ENCODE measurements at regions not wholly inside any gene's neighbourhood (a gene's known extent, or its start where the extent isn't known, plus 50 kb on each side); places are given as distances from the start of the nearest gene placed in this dataset.

- Histone ChIP-seq H3K9me2 (ENCODE audit: insufficient read depth) (no peaks in the 10 kb centered on the region), H2AFZ (0 out of 2 replicates have a peak overlapping the region, but pooled peaks have one; percentile 33), H3K4me2 (no peak overlapping the region), H3K36me3 (ENCODE audit: low read depth) (no peaks in the 10 kb centered on the region), H3F3A (ENCODE audit: insufficient read depth, low read depth) (no peaks in the 10 kb centered on the region), H3K79me2 (ENCODE audit: low read depth) (no peaks in the 10 kb centered on the region), H3K27ac (no peak overlapping the region), H3K9me3 (ENCODE audit: insufficient read depth, low read depth) (no peaks in the 10 kb centered on the region), H3K4me1 (replicated peaks; ENCODE audit: insufficient read depth) (no peaks in the 10 kb centered on the region), H3K27me3 (ENCODE audit: insufficient read depth, low read depth) (no peaks in the 10 kb centered on the region), H3K4me3 (no peak overlapping the region), H4K20me1 (ENCODE audit: insufficient read depth) (no peaks in the 10 kb centered on the region)
- ChIA-PET POLR2A (ENCODE audit: unreplicated experiment) (no interaction called here), CTCF (no interaction called here)
- no TSS peak for BruUV-seq (replicated peaks)
- no peak for DNase-seq
- intact Hi-C loops (cut with micrococcal nuclease; ENCODE audit: unreplicated experiment), result no loop called here
- TF ChIP-seq CTCF (conservative IDR thresholded peaks at IDR 0.05), result no peak
- no peak for TF ChIP-seq EZH2 (IDR thresholded peaks at IDR 0.05; ENCODE audit: low read depth)
Measured at GRCh38 chr3:144877356-144877755, 905.7 kb downstream of the DIPK2A start.

GRCh38 chr3:144879701-144880100 lies 908.1 kb downstream of the DIPK2A start:
- TF ChIP-seq EZH2 (IDR thresholded peaks at IDR 0.05; ENCODE audit: low read depth) (no peak), CTCF (conservative IDR thresholded peaks at IDR 0.05) (no peak)
- ChIA-PET CTCF (interaction anchor here (0.6 kb wide), 1 partner anchor 943 kb away, joined by 6 read pairs; no protein-coding TSS in a partner anchor), POLR2A (ENCODE audit: unreplicated experiment) (no interaction called here)
- Histone ChIP-seq H3K79me2 (ENCODE audit: low read depth) (no peaks in the 10 kb centered on the region), H3K9me3 (ENCODE audit: insufficient read depth, low read depth) (no peaks in the 10 kb centered on the region), H4K20me1 (ENCODE audit: insufficient read depth) (no peaks in the 10 kb centered on the region), H3K27me3 (ENCODE audit: insufficient read depth, low read depth) (no peaks in the 10 kb centered on the region), H3F3A (ENCODE audit: insufficient read depth, low read depth) (no peaks in the 10 kb centered on the region), H3K9me2 (ENCODE audit: insufficient read depth) (no peaks in the 10 kb centered on the region), H3K4me3 (no peak overlapping the region), H3K36me3 (ENCODE audit: low read depth) (no peaks in the 10 kb centered on the region), H2AFZ (no peak overlapping the region), H3K27ac (no peak overlapping the region), H3K4me2 (no peak overlapping the region), H3K4me1 (replicated peaks; ENCODE audit: insufficient read depth) (no peaks in the 10 kb centered on the region)
- no peak for DNase-seq
- no TSS peak for BruUV-seq (replicated peaks)
- intact Hi-C loops (cut with micrococcal nuclease; ENCODE audit: unreplicated experiment), result no loop called here

- H3K79me2 ChIP-seq (ENCODE audit: low read depth), result no peaks in the 10 kb centered on the region
- H3K9me2 ChIP-seq (ENCODE audit: insufficient read depth), result no peaks in the 10 kb centered on the region
- no peaks in the 10 kb centered on the region for H3K36me3 ChIP-seq (ENCODE audit: low read depth)
- no peak for DNase-seq
- intact Hi-C loops (cut with micrococcal nuclease; ENCODE audit: unreplicated experiment), result no loop called here
- ChIA-PET POLR2A (ENCODE audit: unreplicated experiment) (no interaction called here), CTCF (no interaction called here)
- TF ChIP-seq CTCF (conservative IDR thresholded peaks at IDR 0.05) (no peak), EZH2 (IDR thresholded peaks at IDR 0.05; ENCODE audit: low read depth) (no peak)
- H3K4me2 ChIP-seq, result no peak overlapping the region
- H3K27me3 ChIP-seq (ENCODE audit: insufficient read depth, low read depth), result no peaks in the 10 kb centered on the region
- H3K9me3 ChIP-seq (ENCODE audit: insufficient read depth, low read depth), result no peaks in the 10 kb centered on the region
- no peaks in the 10 kb centered on the region for H3F3A ChIP-seq (ENCODE audit: insufficient read depth, low read depth)
- H4K20me1 ChIP-seq (ENCODE audit: insufficient read depth), result no peaks in the 10 kb centered on the region
- no TSS peak for BruUV-seq (replicated peaks)
- no peak overlapping the region for H2AFZ ChIP-seq
- no peaks in the 10 kb centered on the region for H3K4me1 ChIP-seq (replicated peaks; ENCODE audit: insufficient read depth)
- H3K27ac ChIP-seq, result no peak overlapping the region
- no peak overlapping the region for H3K4me3 ChIP-seq
Measured at GRCh38 chr3:144893980-144894379, 922.4 kb downstream of the DIPK2A start.

Measured in PC-9 (cell line).